ENCODE measurements at regions not wholly inside any gene's neighbourhood (a gene's known extent, or its start where the extent isn't known, plus 50 kb on each side); places are given as distances from the start of the nearest gene placed in this dataset.

DNA sequence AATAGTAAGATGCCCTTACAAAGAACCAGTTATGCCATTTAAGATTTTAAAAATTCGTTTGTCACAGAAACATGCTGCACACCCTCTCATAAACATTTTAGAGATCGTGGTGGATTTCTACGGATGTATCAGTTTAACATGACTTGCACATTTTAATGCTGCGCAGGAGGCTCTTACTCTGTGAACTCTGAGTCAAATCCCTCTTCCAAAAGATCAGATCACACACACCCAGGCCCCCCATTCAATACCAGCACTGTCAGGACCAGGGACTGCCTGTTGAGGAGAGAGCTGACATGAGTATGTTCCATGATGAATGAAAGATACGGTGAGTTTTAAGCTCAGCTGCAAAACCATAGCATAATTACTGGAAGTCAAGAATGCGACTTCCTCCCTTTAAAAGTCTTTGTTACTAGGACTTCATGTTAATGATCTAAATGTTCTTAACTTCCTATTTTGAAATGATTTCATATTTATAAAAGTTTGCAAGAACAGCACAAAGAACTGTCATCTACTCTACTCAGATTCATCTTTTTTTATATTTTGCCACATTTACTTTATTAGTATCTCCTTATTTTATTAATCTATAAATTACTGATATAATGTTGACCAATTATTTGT, 500.2 kb downstream of the GLRX3 start:
- DNase-seq = peak; percentile 11

DNA sequence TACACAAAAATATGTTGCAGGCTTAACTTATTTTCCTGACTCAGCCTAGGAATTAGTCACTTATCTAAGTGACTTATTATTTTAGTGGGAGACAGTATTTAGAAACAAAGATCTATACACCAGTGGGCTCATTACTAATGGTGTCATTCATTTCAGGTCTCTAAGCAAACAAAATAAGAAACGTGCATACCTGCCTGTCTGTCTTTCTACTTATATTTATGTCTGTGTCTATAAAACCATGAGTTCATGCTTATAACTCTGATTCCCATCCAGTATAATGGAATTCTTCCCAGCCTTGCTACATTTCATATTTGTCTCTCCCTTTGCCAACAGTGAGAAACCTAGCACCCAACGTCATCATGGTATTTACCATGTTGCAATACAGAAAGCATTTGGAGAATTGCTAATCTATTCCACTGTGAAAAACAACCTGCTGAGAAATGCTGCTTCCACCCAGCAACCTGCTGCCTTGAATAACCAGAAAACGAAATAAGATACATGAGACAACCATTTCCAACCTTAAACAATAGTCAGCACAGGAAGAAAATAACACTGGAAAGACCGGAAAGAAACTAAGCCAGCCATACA, 501.0 kb downstream of the GLRX3 start:
- DNase-seq = no peak

DNA sequence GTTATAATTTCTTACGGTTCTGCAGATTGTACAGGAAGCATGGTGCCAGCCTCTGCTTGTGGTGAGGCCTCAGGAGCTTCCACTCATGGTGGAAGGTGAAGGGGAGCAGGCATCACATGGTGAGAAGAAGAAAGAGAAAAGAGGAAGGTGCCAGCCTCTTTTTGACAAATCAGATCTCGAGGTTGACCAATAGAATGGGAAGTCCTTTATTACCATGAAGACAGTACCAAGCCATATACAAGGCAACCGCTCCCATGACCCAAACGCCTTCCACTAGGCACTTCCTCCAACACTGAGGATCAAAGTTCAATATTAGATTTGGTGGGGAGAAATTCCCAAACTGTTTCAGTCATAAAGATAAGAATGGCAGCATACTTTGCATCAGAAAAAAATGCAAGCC, 502.8 kb downstream of the GLRX3 start:
- DNase-seq = no peak

DNA sequence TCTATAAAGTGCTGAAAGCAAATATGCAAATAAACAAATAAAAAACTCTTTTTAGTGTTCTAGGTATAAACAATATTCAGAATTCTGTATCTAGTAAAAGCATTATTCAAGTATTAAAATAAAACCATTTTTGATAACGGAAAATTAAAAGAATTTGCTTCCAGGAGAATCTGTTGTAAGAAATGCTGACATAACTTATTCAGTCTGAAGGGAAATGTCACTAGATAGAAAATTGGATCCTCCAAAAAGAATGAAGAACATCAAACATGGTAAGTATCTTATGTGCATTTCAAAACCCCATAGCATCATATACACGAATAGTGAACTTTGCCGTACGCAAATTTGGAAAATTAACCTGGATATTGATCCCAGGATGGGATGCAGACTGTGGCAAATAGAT, 506.7 kb downstream of the GLRX3 start:
- DNase-seq = no peak

DNA sequence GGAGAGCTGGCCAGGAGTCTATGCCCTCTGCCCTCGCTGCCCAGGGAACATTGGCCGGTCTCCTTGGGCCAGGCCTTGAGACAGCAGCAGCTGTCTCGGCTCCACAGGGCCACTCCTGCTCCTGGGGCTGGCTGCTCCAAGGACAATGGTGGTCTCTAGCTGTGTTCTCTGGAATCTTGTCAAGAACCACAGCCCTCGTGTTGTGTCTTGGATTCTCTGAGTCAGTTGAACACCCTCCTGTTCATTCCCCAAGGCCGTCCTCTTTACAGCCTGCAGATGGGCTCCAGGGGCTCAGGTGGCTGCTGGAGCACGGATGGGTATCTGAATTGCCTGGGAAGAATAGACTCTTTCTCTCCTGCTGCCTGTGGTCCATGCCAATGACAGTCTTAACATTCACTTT, 511.1 kb downstream of the GLRX3 start:
- no peak for DNase-seq

DNA sequence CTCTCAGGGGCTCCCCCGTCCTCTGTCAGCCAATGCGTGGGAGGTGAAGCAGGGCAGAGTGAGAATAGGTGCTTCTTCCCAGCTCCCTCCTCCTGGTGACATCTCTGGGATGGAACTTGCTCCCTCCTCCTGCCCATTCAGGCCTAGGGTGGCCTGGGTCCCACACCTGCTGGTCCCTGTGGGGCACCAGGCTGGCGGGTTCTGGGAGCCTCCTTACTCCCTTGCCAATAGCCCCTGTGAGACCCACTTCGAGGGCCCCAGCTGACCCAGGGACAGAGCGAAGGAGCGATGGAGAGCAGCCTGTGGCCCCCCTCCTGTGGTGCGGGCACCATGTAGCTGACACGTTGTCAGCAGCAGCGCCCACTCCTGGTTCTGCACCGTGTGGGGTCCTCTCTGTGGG, 512.6 kb downstream of the GLRX3 start:
- no peak for DNase-seq

DNA sequence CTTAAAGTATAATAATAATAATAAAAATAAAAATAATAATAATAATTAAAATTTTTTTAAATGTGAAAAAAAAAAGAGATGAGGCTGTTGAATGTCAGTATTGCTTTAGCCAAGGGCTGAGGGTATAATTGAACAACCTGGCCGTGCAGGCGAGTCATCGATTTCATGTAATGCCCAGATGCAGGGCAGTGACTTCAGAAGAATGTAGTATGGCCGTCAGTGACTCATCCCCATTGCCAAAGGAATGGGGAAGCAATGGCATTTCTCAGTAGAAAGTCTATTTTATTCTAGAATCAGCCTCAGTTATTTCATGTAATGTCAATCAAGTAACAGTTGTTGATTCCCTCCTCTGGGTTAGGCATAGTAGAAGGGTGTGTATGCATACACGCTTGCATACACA, 516.4 kb downstream of the GLRX3 start:
- peak; percentile 72 for DNase-seq

DNA sequence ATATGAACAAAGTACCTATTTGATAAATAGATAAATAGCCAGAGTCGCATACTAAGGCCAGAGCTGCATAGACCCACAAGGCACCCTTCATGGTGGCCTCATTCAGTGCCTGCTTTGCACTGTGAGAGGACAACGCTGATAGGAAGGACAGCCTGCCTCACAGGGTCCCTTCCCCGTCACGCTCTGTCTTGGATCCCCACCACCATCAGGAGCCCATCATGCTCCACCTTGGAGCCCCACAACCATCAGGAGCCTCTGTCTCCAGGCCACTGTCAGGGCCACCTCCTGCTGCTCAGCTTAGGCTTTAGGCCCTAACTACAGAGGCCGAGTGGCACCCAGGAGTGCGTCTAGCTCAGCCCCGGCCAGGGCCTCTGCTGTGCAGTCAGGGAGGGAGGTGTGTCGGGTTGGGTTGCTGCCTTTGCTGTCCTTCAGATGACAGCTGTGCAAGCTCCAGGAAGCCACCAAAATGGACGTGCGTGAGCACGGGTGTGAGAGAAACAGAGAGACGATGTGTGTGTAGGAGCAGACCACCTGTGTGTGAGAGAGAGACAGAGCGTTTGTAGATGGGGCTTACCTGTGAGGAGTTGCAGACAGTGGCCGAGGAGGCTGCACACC, 516.9 kb downstream of the GLRX3 start:
- DNase-seq = no peak

DNA sequence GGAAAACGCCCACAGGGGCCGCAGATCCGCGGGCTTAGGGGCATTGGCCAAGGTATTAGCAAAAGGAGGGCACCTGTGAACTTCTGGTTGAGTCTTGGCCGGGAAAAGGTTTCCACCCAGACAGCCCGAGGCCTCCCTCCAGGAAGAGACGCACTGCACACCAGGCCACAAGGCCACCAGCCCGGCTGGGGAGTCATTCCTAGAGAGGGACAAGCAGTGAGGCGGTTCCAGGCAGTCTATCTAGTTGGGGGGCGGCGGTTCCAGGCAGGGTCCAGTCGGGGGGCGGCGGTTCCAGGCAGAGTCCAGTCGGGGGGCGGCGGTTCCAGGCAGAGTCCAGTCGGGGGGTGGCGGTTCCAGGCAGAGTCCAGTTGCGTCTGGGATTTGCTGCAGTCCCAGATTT, 518.5 kb downstream of the GLRX3 start:
- no peak for DNase-seq

DNA sequence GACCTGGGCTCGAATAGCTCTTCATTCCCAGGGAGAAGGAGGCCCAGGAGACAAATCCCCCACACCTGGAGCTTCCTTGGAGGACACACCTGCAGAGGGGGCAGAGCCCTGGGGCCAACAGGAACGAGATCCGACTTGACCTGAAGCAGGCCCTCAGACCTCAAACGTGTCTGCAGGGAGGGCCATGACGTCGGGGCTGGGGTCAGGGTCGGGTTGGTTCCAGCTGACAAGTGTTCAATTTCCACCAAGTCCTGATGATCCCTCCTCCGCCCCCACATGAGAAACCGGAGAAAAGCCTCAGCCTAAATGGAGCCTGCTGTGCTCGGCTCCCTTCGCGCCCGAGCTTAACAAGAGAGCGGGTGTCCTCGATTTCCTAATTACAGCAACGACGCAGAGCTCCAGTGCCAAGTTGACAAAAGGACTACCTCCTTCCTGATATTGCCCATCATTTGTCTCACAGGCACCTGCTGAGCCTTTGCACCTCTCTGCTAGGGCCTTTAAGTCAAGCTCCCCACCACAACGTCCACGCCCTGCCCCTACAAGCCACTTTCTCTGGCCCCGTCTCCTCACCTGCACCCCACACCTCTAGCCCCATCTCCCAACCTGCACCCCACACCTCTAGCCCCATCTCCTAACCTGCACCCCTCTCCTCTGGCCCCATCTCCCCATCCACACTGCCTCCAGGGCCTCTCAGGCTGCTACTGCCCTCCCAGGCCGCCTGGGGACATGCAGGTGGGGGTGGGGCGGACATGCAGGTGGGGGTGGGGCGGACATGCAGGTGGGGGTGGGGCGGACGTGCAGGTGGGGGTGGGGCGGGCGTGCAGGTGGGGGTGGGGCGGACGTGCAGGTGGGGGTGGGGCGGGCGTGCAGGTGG, 519.4 kb downstream of the GLRX3 start:
- no peak for DNase-seq

DNA sequence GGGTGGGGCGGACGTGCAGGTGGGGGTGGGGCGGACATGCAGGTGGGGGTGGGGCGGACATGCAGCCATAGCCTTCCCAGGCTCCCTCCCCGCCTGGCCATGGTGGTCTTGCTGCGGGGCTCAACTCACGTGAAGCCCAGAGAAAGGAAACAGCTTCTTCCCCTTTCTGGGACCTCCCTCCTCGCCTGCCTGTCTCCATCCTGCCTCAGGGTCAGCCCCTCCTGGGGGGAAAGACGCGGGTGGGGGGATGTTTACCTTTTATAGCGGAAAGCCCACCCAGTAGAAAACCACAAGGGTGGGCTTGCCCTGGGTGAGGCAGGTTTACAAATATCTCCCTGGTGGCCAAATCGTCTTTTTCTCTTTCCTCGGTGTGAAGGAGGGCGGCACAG, 520.0 kb downstream of the GLRX3 start:
- DNase-seq = no peak

DNA sequence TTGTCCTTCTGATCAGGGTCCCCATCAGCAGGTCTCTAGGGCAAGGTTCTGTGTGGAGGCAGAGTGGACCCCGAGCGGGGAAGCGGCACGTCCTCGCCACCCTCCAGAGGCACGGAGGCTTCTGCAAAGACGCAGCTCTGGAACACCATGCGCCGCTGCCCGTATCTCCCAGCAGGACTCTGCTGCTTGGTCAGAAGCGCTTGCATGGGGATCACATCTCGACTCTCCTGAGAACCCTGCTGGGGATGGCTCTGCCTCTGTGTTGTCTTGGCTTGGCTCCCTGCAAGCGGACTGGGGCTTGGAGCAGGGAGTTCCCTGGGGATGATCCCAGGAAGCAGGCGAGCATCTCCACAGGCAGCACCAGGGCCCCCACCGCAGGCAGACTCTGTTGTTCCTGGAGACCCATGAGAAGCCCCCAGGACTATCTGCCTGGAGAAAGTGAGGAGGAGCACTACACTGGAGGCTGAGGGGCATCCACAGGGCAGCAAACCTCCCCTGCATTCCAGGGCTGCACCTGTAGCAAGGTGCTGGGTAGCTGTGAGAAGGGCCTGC, 520.5 kb downstream of the GLRX3 start:
- DNase-seq = no peak

DNA sequence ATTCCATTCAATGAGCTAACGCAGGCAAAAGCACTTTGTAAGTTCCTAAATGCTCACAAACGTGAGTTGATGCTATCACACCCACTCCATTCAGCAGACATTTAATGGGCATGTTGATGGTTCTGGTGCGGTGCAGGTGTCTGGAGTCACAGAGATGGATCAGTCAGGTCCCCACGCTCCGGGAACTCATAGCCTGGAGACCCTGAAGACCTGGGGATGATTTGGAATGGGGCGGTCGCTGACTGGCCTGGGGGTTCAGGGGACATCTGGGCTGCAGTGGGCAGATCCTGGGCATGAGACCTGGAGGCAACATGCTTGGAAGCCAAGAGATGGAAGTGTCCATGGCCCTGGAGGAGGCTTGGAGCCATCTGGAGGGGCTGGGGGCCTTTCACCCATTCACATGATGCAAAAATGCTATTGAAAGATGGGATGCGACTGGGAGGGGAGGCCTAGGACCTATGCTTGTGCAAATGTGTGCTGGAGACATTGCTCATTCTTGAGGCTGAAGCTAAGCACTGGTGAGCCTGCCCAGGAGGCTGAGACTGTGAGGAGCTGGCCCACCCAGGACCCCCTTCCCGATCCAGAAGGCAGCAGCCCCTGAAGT, 522.6 kb downstream of the GLRX3 start:
- no peak for DNase-seq

DNA sequence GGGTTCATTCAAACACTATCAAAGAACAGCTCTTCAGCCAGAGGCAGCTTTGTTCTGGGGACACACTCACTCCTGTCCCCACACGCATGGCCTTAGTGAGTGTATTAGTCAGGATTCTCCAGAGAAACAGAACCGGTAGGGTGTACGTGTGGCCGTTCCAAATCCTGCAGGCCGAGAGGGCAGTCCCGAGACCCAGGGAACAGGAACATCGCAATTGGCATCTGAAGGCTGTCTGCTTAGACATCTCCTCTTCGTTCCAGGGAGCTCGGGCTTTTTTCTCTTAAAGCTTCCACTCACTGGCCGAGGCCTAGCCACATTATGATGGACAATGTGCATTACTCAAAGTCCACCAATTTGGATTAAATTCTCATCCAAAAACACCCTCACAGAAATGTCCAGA, 523.3 kb downstream of the GLRX3 start:
- no peak for DNase-seq

DNA sequence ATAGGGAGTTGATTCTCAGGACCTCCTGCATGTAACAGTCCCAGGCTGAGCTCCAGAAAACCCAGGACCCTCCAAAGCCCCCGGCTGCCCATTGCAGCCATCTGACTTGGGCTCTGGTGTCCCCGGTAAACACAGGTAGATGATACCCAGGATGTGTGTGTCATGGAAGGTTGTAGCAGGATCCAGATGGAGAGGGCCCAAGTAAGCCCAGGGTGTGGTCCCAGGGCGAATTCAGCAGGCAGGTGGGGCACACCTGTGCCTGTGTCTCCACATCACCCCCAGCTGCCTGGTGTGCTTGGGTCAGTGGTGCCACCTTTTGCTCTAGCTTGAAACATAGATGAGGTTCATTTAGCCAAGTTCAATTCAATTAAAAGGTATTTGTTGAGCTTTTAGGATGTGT, 524.1 kb downstream of the GLRX3 start:
- no peak for DNase-seq

DNA sequence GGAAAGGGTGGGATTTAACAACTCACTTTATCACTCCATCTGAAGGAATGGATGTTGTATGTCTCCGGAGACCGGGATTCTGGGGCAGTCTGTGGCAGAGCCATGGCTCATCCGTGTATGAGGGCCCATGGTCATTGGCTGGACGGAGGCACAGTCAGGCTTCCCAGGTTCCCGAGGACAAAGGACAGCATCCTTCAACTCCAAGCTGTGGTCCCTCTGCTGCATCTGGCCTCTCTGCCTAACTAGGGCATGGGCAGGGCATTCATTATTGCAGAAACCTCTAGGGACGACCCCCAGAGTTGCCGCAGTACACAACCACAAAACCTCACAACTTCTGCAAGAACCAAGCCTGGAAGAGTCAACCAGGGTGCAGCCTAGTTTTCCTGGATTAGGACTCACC, 525.2 kb downstream of the GLRX3 start:
- no peak for DNase-seq

DNA sequence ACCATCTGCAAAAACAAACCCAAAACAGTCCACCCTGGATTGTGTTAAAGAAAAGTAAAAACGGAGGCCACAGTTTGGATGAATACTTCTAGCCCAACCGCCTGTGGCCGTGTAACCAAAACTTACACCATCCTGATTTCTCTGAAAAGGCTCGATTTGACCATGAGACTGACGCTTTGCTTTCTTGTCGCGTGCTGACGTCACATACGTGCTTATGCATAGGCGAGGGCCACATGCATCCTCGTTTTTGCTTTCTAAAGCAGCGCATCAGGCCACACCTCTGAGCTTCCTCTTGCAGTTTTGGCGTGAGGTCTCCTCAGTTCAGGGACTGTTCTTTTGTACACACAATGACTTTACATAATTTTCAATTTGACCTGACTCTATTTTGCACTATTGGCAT, 526.6 kb downstream of the GLRX3 start:
- DNase-seq = no peak

DNA sequence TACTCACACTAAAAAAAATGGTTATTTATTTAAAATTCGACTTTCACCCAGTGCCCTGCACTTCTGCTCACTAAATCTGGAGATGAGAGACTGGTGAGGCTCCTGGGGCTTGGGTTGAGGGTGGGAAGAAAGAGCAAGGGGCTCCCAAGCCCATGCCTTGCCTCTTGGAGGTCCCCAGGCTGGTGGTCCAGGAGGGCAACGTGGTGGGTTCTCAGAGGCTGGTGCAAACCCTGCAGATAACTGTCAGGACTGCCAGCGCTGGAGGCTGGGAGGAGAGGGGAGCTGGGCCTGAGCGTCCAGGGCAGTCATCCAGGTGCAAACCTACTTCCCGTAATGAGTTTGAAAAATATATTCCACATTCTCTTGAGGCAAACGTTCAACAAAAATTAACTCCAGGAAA, 528.3 kb downstream of the GLRX3 start:
- DNase-seq = no peak

DNA sequence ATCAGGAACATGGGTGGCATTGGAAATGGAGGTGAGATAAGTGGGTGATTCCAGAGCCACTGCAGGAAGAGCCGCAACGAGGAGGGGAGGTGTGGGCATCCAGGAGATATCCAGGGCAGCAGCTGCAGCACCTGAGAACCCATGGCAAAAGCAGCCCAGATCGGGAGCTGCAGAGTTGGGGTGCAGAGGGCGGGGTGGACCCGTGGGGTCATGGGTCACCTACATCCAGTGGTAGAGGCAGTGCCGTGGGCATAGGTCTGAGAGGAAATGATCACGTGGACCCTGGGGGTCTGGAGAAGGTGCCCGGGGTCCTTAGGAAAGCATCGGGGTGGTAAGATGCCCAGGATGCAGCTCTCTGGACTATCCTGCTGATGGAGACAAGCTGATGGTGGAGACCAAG, 530.0 kb downstream of the GLRX3 start:
- DNase-seq = no peak

DNA sequence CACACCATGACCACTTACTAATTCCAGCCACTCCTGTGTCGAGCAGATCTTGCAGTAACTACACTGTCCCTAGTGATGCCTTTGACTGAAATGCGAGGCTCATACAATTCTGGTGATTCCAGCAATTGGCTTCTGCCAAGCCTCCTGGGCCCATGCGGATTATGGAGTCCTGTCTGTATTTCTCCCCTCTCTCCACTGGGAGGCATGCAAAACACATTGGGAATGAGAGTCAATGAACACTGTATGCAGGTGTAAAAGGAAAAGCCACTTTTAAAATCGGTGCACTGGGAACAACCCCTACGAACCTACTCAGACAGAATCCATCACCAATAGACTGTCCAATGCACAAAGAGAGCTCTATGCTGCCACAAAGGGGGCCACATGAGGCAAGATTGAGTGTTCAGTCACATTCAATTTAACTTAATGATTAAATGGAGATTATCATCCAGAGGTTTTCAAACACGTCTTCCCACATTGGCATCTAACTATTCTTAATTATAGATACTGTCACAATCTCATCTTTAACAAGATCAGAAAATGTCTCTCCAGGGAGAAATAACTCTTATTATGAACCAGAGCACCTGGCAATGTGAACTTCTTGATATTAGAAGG, 550.6 kb downstream of the GLRX3 start:
- DNase-seq = no peak

DNA sequence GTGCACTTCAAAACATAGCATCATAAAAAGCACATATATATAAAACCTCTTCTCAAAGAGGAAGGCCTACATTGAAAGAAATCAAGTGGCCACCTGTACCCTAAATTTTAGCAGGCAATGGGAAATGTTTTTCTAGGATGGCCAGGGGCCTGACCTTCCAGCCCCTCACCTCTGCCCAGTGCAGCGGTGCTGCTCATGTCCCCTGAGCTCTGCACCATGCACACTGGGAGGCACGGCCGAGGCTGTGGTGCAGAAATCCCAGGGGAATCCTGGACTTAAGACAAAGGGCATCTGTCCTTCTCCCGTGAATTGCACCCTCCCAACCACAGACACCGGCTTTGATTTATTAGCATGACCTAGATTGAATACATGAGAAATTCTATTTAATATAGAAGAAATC, 551.4 kb downstream of the GLRX3 start:
- DNase-seq = no peak

DNA sequence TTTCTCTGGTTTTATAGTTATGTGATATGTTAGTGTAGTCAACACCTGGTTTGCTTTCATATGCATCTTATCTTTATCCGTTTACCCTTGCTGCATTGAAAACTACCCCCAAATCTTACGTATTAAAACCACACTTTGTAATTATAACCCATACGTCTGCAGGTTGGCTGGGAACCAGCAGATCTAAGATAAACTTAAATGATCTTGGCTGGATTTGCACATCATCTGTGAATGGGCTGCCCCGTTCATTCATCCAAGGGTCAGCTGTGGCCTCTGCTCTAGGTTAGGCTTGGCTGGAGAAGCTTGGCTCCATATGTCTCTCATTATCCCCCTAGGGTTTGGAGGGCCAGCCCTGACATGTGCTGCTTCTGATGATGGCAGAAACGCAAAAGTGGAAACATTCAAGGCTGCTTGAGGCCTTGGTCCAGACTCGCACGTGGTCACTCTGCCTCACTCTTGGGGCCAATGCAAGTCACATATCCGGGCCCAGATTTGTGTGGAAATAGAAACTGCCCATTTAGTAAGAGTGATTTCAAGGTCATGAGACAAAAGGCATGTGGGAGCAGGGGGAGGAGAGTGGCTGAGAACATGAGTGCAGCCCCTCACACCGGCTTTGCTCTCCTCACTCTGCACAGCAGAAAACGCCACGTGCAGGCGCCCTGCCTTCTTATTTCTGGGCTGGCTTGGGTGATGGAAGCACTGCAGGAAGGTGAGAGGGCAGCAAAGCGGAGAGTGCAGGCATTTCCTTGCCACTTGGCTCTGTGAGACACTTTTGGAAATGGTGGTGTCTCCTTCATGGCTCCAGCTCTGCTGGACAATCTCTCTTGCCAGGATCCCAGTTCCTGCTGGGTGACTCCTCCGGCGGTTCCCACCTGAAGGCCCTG, 553.8 kb downstream of the GLRX3 start:
- no peak for DNase-seq
